ENCODE measurements at regions not wholly inside any gene's neighbourhood (a gene's known extent, or its start where the extent isn't known, plus 50 kb on each side); places are given as distances from the start of the nearest gene placed in this dataset.

DNA sequence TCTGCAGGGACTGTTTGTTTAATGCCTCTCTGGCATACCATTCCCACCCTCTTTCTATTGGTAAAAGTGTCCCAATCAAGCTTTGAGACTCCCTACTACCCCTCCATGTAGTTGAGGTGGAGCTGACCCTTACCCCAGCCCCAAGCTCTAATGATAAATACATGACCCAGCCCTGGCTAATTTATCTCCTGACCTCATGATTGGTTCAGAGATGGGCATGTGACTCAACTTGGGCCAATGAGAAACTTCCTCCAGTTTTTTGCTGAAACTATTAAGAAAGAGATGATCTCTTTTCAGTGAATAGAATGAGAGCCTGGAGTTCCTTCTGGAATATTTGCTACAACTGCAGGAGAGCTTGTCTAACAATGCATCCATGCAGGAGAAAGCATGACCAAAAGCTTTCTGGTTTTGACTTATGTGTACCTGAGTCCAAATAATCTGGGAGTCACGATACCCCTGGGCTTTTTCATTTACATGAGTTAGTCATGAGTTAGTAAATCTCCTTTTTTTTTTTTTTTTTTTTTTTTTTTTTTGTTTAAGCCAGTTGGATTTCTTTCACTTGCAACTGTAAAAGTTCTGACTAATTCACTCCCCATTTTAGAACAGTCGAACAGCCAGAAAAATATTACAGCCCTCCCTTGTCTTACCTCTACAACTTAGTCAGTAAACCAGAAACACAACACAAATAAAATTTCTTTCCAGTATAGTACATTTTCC, 66.5 kb upstream of the TLK1 start:
- Histone ChIP-seq H3K27me3 (ENCODE audit: control insufficient read depth, insufficient read depth, low read length) (no peaks in the 10 kb centered on the region), H3K36me3 (ENCODE audit: control insufficient read depth, insufficient read depth, low read length) (no peaks in the 10 kb centered on the region), H3K27ac (ENCODE audit: low read length) (no peak overlapping the region), H3K4me3 (ENCODE audit: low read length) (no peak overlapping the region), H3K9me3 (ENCODE audit: control insufficient read depth, insufficient read depth, low read length) (no peaks in the 10 kb centered on the region), H3K4me1 (ENCODE audit: control insufficient read depth, insufficient read depth, low read length) (no peaks in the 10 kb centered on the region)
- Mint-ChIP-seq H3K27me3 (ENCODE audit: low read depth in 2 of 2) (peaks cover 2 to 17% of the 10 kb centered on the region in 2 donors), H3K9me3 (no peaks in the 10 kb centered on the region), H3K36me3 (no peaks in the 10 kb centered on the region), H3K27ac (no peak overlapping the region), H3K4me1 (no peaks in the 10 kb centered on the region), H3K4me3 (no peak overlapping the region)
- intact Hi-C loops (cut with micrococcal nuclease): no loop called here
- TF ChIP-seq, protein P1, sequence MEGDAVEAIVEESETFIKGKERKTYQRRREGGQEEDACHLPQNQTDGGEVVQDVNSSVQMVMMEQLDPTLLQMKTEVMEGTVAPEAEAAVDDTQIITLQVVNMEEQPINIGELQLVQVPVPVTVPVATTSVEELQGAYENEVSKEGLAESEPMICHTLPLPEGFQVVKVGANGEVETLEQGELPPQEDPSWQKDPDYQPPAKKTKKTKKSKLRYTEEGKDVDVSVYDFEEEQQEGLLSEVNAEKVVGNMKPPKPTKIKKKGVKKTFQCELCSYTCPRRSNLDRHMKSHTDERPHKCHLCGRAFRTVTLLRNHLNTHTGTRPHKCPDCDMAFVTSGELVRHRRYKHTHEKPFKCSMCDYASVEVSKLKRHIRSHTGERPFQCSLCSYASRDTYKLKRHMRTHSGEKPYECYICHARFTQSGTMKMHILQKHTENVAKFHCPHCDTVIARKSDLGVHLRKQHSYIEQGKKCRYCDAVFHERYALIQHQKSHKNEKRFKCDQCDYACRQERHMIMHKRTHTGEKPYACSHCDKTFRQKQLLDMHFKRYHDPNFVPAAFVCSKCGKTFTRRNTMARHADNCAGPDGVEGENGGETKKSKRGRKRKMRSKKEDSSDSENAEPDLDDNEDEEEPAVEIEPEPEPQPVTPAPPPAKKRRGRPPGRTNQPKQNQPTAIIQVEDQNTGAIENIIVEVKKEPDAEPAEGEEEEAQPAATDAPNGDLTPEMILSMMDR (IDR thresholded peaks at IDR 0.05): no peak
- no peak for DNase-seq
- 88% methylated on average over 2 of the region's 2 CpGs for WGBS (ENCODE audit: insufficient coverage)
- no peak for ATAC-seq

DNA sequence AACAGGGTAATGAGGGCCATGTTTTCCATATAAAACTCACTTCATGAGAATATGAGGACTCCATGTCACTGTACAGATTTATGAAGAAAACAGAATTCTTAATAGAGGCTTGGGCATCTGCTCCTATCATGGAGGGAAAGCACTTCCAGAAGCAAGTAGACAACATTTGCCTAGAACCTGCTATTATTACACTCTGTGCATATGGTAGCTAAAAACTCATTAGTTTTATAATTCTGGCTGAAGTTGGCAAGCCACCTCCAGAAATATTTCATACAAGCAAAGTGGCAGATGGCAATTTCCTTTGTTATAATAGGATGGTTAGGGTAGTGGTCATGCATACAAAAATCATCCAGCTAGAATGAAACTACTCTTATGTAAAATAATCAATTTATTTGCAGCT, 65.8 kb upstream of the TLK1 start:
- Histone ChIP-seq H3K4me3 (ENCODE audit: low read length) (no peak overlapping the region), H3K27ac (ENCODE audit: low read length) (no peak overlapping the region), H3K27me3 (ENCODE audit: control insufficient read depth, insufficient read depth, low read length) (no peaks in the 10 kb centered on the region), H3K9me3 (ENCODE audit: control insufficient read depth, insufficient read depth, low read length) (no peaks in the 10 kb centered on the region), H3K4me1 (ENCODE audit: control insufficient read depth, insufficient read depth, low read length) (no peaks in the 10 kb centered on the region), H3K36me3 (ENCODE audit: control insufficient read depth, insufficient read depth, low read length) (no peaks in the 10 kb centered on the region)
- TF ChIP-seq, protein P1 (IDR thresholded peaks at IDR 0.05): no peak
- intact Hi-C loops (cut with micrococcal nuclease): no loop called here
- no peak for ATAC-seq
- DNase-seq: no peak
- Mint-ChIP-seq H3K36me3 (no peaks in the 10 kb centered on the region), H3K4me1 (no peaks in the 10 kb centered on the region), H3K9me3 (no peaks in the 10 kb centered on the region), H3K27ac (no peak overlapping the region), H3K27me3 (ENCODE audit: low read depth in 2 of 2) (peaks cover 2 to 17% of the 10 kb centered on the region in 2 donors), H3K4me3 (no peak overlapping the region)

DNA sequence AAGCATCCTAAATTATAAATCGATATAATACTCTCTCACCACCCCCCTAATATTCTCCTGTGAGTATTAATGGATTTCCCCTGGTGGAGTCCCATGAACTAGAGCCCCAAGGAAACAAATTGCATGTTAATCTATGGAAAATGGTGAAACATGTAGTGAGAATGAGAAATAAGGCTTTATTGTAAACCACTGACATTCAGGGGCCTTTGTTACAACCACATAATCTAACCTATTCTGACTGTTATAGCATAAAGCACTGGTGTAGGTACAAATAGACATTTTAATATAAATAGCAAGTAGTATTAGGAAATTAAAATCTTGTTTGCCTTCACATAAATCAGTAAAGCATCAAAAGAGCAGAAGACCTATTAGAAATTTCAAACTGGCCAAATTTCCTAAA, 65.3 kb upstream of the TLK1 start:
- no CpG with 5 or more reads among the region's 1 CpG for WGBS (ENCODE audit: insufficient coverage)
- Mint-ChIP-seq H3K9me3 (no peaks in the 10 kb centered on the region), H3K4me1 (no peaks in the 10 kb centered on the region), H3K4me3 (no peak overlapping the region), H3K36me3 (no peaks in the 10 kb centered on the region), H3K27ac (no peak overlapping the region), H3K27me3 (ENCODE audit: low read depth in 2 of 2) (peaks cover 2 to 17% of the 10 kb centered on the region in 2 donors)
- intact Hi-C loops (cut with micrococcal nuclease): no loop called here
- Histone ChIP-seq H3K4me1 (ENCODE audit: control insufficient read depth, insufficient read depth, low read length) (no peaks in the 10 kb centered on the region), H3K9me3 (ENCODE audit: control insufficient read depth, insufficient read depth, low read length) (no peaks in the 10 kb centered on the region), H3K27me3 (ENCODE audit: control insufficient read depth, insufficient read depth, low read length) (no peaks in the 10 kb centered on the region), H3K36me3 (ENCODE audit: control insufficient read depth, insufficient read depth, low read length) (no peaks in the 10 kb centered on the region), H3K27ac (ENCODE audit: low read length) (no peak overlapping the region), H3K4me3 (ENCODE audit: low read length) (no peak overlapping the region)
- TF ChIP-seq, protein P1 (IDR thresholded peaks at IDR 0.05): no peak
- no peak for ATAC-seq
- no peak for DNase-seq

All from natural killer cell (primary cell).